Neural cell (in vitro differentiated cells): ENCODE measurements at regions not wholly inside any gene's neighbourhood (a gene's known extent, or its start where the extent isn't known, plus 50 kb on each side); places are given as distances from the start of the nearest gene placed in this dataset.

Source experiments
- H2AFZ ChIP-seq: fragments of 200-600, 300-800 bp; sonication (generic), shearing (Covaris generic); 2 replicates; pipeline ENCODE4 v1.6.0; 2014; ENCODE audit warnings: low read depth, mild to moderate bottlenecking, antibody characterized with exemption, low read length, moderate library complexity
- H3F3A ChIP-seq: fragments of 200-600 bp; shearing (Covaris generic); 2 replicates; pipeline ENCODE4 v1.6.1; 2016; ENCODE audit warnings: mild to moderate bottlenecking, moderate library complexity, mixed read lengths, antibody characterized with exemption, low read length; ENCODE audit not compliant: insufficient read depth, poor library complexity, severe bottlenecking
- H3K27ac ChIP-seq: fragments of 200-600, 300-800 bp; sonication (generic), shearing (Covaris generic); 2 replicates; pipeline ENCODE4 v1.5.1; 2014; ENCODE audit warnings: mild to moderate bottlenecking, low read length, moderate library complexity
- H3K27me3 ChIP-seq: fragments of 300-800, 200-600 bp; sonication (generic), shearing (Covaris generic); 2 replicates; pipeline ENCODE4 v1.6.0; 2014; ENCODE audit warnings: mild to moderate bottlenecking, low read depth, low read length, moderate library complexity; ENCODE audit not compliant: insufficient read depth
- H3K36me3 ChIP-seq: fragments of 300-800, 200-600 bp; sonication (generic), shearing (Covaris generic); 2 replicates; pipeline ENCODE4 v1.5.1; 2014; ENCODE audit warnings: mild to moderate bottlenecking, antibody characterized with exemption, low read length, moderate library complexity; ENCODE audit not compliant: insufficient read depth
- H3K4me2 ChIP-seq: fragments of 300-800, 200-600 bp; sonication (generic), shearing (Covaris generic); 2 replicates; pipeline ENCODE4 v1.6.0; 2014; ENCODE audit warnings: mild to moderate bottlenecking, low read length
- H3K4me3 ChIP-seq: fragments of 300-800, 200-600 bp; sonication (generic), shearing (Covaris generic); 2 replicates; pipeline ENCODE4 v1.5.1; 2014; ENCODE audit warnings: mild to moderate bottlenecking, low read length, moderate library complexity
- H3K79me2 ChIP-seq: fragments of 200-600 bp; shearing (Covaris generic); replicated peaks from 2 replicates; pipeline ENCODE4 v1.6.0; 2014; ENCODE audit warnings: mild to moderate bottlenecking, low read length, moderate library complexity; ENCODE audit not compliant: insufficient read depth
- H3K9ac ChIP-seq: fragments of 300-800, 200-600 bp; sonication (generic), shearing (Covaris generic); 2 replicates; pipeline ENCODE4 v1.6.1; 2016; ENCODE audit warnings: mild to moderate bottlenecking, low read length, mixed read lengths
- H3K9me2 ChIP-seq: fragments of 200-600 bp; shearing (Covaris generic); 2 replicates; pipeline ENCODE4 v1.6.1; 2016; ENCODE audit warnings: mild to moderate bottlenecking, low read length, mixed read lengths; ENCODE audit not compliant: insufficient read depth
- H3K9me3 ChIP-seq: fragments of 200-600, 300-800 bp; sonication (generic), shearing (Covaris generic); 2 replicates; pipeline ENCODE4 v1.6.1; 2016; ENCODE audit warnings: mild to moderate bottlenecking, mixed run types, low read length, moderate library complexity, mixed read lengths
- H4K20me1 ChIP-seq: fragments of 200-600 bp; shearing (Covaris generic); 2 replicates; pipeline ENCODE4 v1.6.1; 2016; ENCODE audit warnings: mild to moderate bottlenecking, mixed run types; ENCODE audit not compliant: insufficient read depth
- CTCF ChIP-seq: fragments of 450-650 bp; IDR thresholded peaks from 2 replicates; pipeline ENCODE4 v1.5.1; 2014; ENCODE audit warnings: antibody characterized with exemption, mild to moderate bottlenecking, moderate library complexity; ENCODE audit not compliant: poor library complexity, severe bottlenecking
- EP300 ChIP-seq: fragments of 450-650 bp; conservative IDR thresholded peaks from 2 replicates; pipeline ENCODE4 v1.6.1; 2014; ENCODE audit warnings: antibody characterized with exemption, mild to moderate bottlenecking, moderate library complexity; ENCODE audit not compliant: poor library complexity, severe bottlenecking
- EZH2 ChIP-seq: fragments of 200-600, 300-800 bp; shearing (Covaris generic), sonication (generic); IDR thresholded peaks from 2 replicates; pipeline ENCODE4 v1.6.1; 2014; ENCODE audit warnings: antibody characterized with exemption, low read length, borderline replicate concordance, mild to moderate bottlenecking; ENCODE audit not compliant: insufficient read depth, poor library complexity, severe bottlenecking
- MXI1 ChIP-seq: fragments of 450-650 bp; conservative IDR thresholded peaks from 2 replicates; pipeline ENCODE4 v1.6.1; 2014; ENCODE audit warnings: antibody characterized with exemption, mild to moderate bottlenecking; ENCODE audit not compliant: poor library complexity, severe bottlenecking
- POLR2AphosphoS5 ChIP-seq: IDR thresholded peaks from 2 replicates; pipeline ENCODE4 v1.6.1; 2012
- RAD21 ChIP-seq: fragments of 450-650 bp; conservative IDR thresholded peaks from 2 replicates; pipeline ENCODE4 v1.6.1; 2014; ENCODE audit warnings: antibody characterized with exemption, mild to moderate bottlenecking, moderate library complexity
- REST ChIP-seq: IDR thresholded peaks from 2 replicates; pipeline ENCODE4 v1.6.1; 2012; ENCODE audit warnings: borderline replicate concordance
- SMC3 ChIP-seq: fragments of 450-650 bp; conservative IDR thresholded peaks from 2 replicates; pipeline ENCODE4 v1.6.1; 2014; ENCODE audit warnings: antibody characterized with exemption, mild to moderate bottlenecking, moderate library complexity; ENCODE audit not compliant: poor library complexity
- TAF1 ChIP-seq: IDR thresholded peaks from 2 replicates; pipeline ENCODE4 v1.6.1; 2012; ENCODE audit warnings: low read depth

GRCh38 chr6:167538746-167539145 is 213.9 kb downstream of the TTLL2 start:
- no peaks in the 10 kb centered on the region for H4K20me1 ChIP-seq
- H3K79me2 ChIP-seq = no peaks in the 10 kb centered on the region
- no peak overlapping the region for H3K9ac ChIP-seq
- no peaks in the 10 kb centered on the region for H3K27me3 ChIP-seq
- no peaks in the 10 kb centered on the region for H3K36me3 ChIP-seq
- no peak overlapping the region for H3K4me2 ChIP-seq
- H3K27ac ChIP-seq = no peak overlapping the region
- no peaks in the 10 kb centered on the region for H3F3A ChIP-seq
- no peak overlapping the region for H3K4me3 ChIP-seq
- no peak overlapping the region for H2AFZ ChIP-seq
- no peaks in the 10 kb centered on the region for H3K9me2 ChIP-seq
- H3K9me3 ChIP-seq = no peaks in the 10 kb centered on the region
- TF ChIP-seq REST (no peak), POLR2AphosphoS5 (no peak), EZH2 (no peak), SMC3 (no peak), RAD21 (no peak), TAF1 (no peak), CTCF (no peak), MXI1 (no peak), EP300 (no peak)

GRCh38 chr6:167540796-167541195 is 215.9 kb downstream of the TTLL2 start:
- Histone ChIP-seq H3K27ac (no peak overlapping the region), H3K9me3 (no peaks in the 10 kb centered on the region), H3K36me3 (no peaks in the 10 kb centered on the region), H3K9ac (no peak overlapping the region), H3K27me3 (no peaks in the 10 kb centered on the region), H3K4me2 (no peak overlapping the region), H4K20me1 (no peaks in the 10 kb centered on the region), H3K79me2 (no peaks in the 10 kb centered on the region), H3K4me3 (no peak overlapping the region), H3K9me2 (no peaks in the 10 kb centered on the region), H2AFZ (no peak overlapping the region), H3F3A (no peaks in the 10 kb centered on the region)
- TF ChIP-seq EP300 = no peak
- TF ChIP-seq MXI1 = no peak
- no peak for TF ChIP-seq POLR2AphosphoS5
- no peak for TF ChIP-seq EZH2
- TF ChIP-seq RAD21 = no peak
- no peak for TF ChIP-seq REST
